ENCODE measurements at regions not wholly inside any gene's neighbourhood (a gene's known extent, or its start where the extent isn't known, plus 50 kb on each side); places are given as distances from the start of the nearest gene placed in this dataset.

- DNase-seq = no peak
Measured at GRCh38 chr14:54216827-54217226, 180.0 kb upstream of the CDKN3 start.

GRCh38 chr14:54219261-54220070 lies 177.3 kb upstream of the CDKN3 start:
- no peak for DNase-seq

- no peak for DNase-seq
Measured at GRCh38 chr14:54220071-54220703, 176.6 kb upstream of the CDKN3 start.

GRCh38 chr14:54220704-54221431 lies 175.9 kb upstream of the CDKN3 start:
- DNase-seq = no peak

GRCh38 chr14:54221432-54221803 lies 175.4 kb upstream of the CDKN3 start:
- no peak for DNase-seq

GRCh38 chr14:54221971-54222370 lies 174.8 kb upstream of the CDKN3 start:
- DNase-seq = no peak

GRCh38 chr14:54223831-54224402 lies 172.9 kb upstream of the CDKN3 start:
- no peak for DNase-seq

- DNase-seq = no peak
Measured at GRCh38 chr14:54225457-54226060, 171.2 kb upstream of the CDKN3 start.

- DNase-seq = no peak
Measured at GRCh38 chr14:54226103-54226502, 170.7 kb upstream of the CDKN3 start.

GRCh38 chr14:54226558-54226957 lies 170.2 kb upstream of the CDKN3 start:
- DNase-seq = no peak

GRCh38 chr14:54229136-54229535 lies 167.7 kb upstream of the CDKN3 start:
- DNase-seq = no peak

GRCh38 chr14:54230645-54231044 lies 166.2 kb upstream of the CDKN3 start:
- DNase-seq = no peak

- no peak for DNase-seq
Measured at GRCh38 chr14:54232735-54233134, 164.1 kb upstream of the CDKN3 start.

- DNase-seq = no peak
Measured at GRCh38 chr14:54241517-54241916, 155.3 kb upstream of the CDKN3 start.

GRCh38 chr14:54251356-54251755 lies 145.5 kb upstream of the CDKN3 start:
- DNase-seq = no peak

GRCh38 chr14:54252072-54252730 lies 144.6 kb upstream of the CDKN3 start:
- DNase-seq = no peak

- DNase-seq = no peak
Measured at GRCh38 chr14:54253195-54253947, 143.4 kb upstream of the CDKN3 start.

GRCh38 chr14:54256156-54256555 lies 140.7 kb upstream of the CDKN3 start:
- DNase-seq = no peak

GRCh38 chr14:54257424-54257823 lies 139.4 kb upstream of the CDKN3 start:
- DNase-seq = no peak

- DNase-seq = no peak
Measured at GRCh38 chr14:54258382-54258781, 138.4 kb upstream of the CDKN3 start.

- no peak for DNase-seq
Measured at GRCh38 chr14:54259821-54260220, 137.0 kb upstream of the CDKN3 start.

GRCh38 chr14:54261283-54261682 lies 135.5 kb upstream of the CDKN3 start:
- DNase-seq = no peak
